ENCODE measurements at regions not wholly inside any gene's neighbourhood (a gene's known extent, or its start where the extent isn't known, plus 50 kb on each side); places are given as distances from the start of the nearest gene placed in this dataset.

GRCh38 chr11:27771516-27771915 lies 71.3 kb upstream of the BDNF start:
- Histone ChIP-seq H3K4me1 (ENCODE audit: low read length) (no peaks in the 10 kb centered on the region), H3F3A (ENCODE audit: insufficient read depth, low read length) (no peaks in the 10 kb centered on the region), H3K9me3 (replicated peaks; ENCODE audit: insufficient read depth, low read length) (no peaks in the 10 kb centered on the region), H3K36me3 (replicated peaks; ENCODE audit: insufficient read depth, low read length) (no peaks in the 10 kb centered on the region), H3K27me3 (replicated peaks; ENCODE audit: insufficient read depth, low read length) (no peaks in the 10 kb centered on the region), H3K79me2 (ENCODE audit: low read length) (no peaks in the 10 kb centered on the region), H3K9me2 (replicated peaks; ENCODE audit: insufficient read depth, low read length) (no peaks in the 10 kb centered on the region), H3K27ac (ENCODE audit: low read length) (no peak overlapping the region), H3K4me2 (ENCODE audit: low read depth, low read length) (no peak overlapping the region), H3K4me3 (ENCODE audit: low read length) (no peak overlapping the region), H2AFZ (ENCODE audit: low read length) (no peak overlapping the region), H4K20me1 (ENCODE audit: insufficient read depth, low read length) (no peaks in the 10 kb centered on the region), H3K9ac (ENCODE audit: low read length) (no peak overlapping the region)
- no peak for DNase-seq
- TF ChIP-seq CTCF (IDR thresholded peaks at IDR 0.05; ENCODE audit: low read length) (no peak), EZH2 (optimal IDR thresholded peaks at IDR 0.05; ENCODE audit: low read depth, low read length) (no peak), EZH2phosphoT487 (IDR thresholded peaks at IDR 0.05; ENCODE audit: low read length) (no peak)

GRCh38 chr11:27770576-27770975 lies 70.3 kb upstream of the BDNF start:
- no peak overlapping the region for H3K4me2 ChIP-seq (ENCODE audit: low read depth, low read length)
- no peak for DNase-seq
- no peaks in the 10 kb centered on the region for H3K9me3 ChIP-seq (replicated peaks; ENCODE audit: insufficient read depth, low read length)
- H3K4me3 ChIP-seq (ENCODE audit: low read length): no peak overlapping the region
- H3K4me1 ChIP-seq (ENCODE audit: low read length): no peaks in the 10 kb centered on the region
- H3K27me3 ChIP-seq (replicated peaks; ENCODE audit: insufficient read depth, low read length): no peaks in the 10 kb centered on the region
- no peak overlapping the region for H3K27ac ChIP-seq (ENCODE audit: low read length)
- no peak overlapping the region for H3K9ac ChIP-seq (ENCODE audit: low read length)
- no peaks in the 10 kb centered on the region for H3K36me3 ChIP-seq (replicated peaks; ENCODE audit: insufficient read depth, low read length)
- no peaks in the 10 kb centered on the region for H3K9me2 ChIP-seq (replicated peaks; ENCODE audit: insufficient read depth, low read length)
- no peaks in the 10 kb centered on the region for H3K79me2 ChIP-seq (ENCODE audit: low read length)
- H4K20me1 ChIP-seq (ENCODE audit: insufficient read depth, low read length): no peaks in the 10 kb centered on the region
- TF ChIP-seq EZH2 (optimal IDR thresholded peaks at IDR 0.05; ENCODE audit: low read depth, low read length): no peak
- no peak for TF ChIP-seq EZH2phosphoT487 (IDR thresholded peaks at IDR 0.05; ENCODE audit: low read length)
- no peak for TF ChIP-seq CTCF (IDR thresholded peaks at IDR 0.05; ENCODE audit: low read length)
- H2AFZ ChIP-seq (ENCODE audit: low read length): no peak overlapping the region
- H3F3A ChIP-seq (ENCODE audit: insufficient read depth, low read length): no peaks in the 10 kb centered on the region

GRCh38 chr11:27763736-27764135 lies 63.5 kb upstream of the BDNF start:
- Histone ChIP-seq H3F3A (ENCODE audit: insufficient read depth, low read length) (no peaks in the 10 kb centered on the region), H3K4me2 (ENCODE audit: low read depth, low read length) (no peak overlapping the region), H3K27me3 (replicated peaks; ENCODE audit: insufficient read depth, low read length) (no peaks in the 10 kb centered on the region)

More at GRCh38 chr11:27763736-27764135, 63.5 kb upstream of the BDNF start:
- no peak overlapping the region for H3K4me3 ChIP-seq (ENCODE audit: low read length)
- no peak overlapping the region for H2AFZ ChIP-seq (ENCODE audit: low read length)
- DNase-seq: no peak
- no peaks in the 10 kb centered on the region for H3K36me3 ChIP-seq (replicated peaks; ENCODE audit: insufficient read depth, low read length)
- TF ChIP-seq CTCF (IDR thresholded peaks at IDR 0.05; ENCODE audit: low read length) (no peak), EZH2phosphoT487 (IDR thresholded peaks at IDR 0.05; ENCODE audit: low read length) (no peak), EZH2 (optimal IDR thresholded peaks at IDR 0.05; ENCODE audit: low read depth, low read length) (no peak)
- H3K9ac ChIP-seq (ENCODE audit: low read length): no peak overlapping the region
- no peaks in the 10 kb centered on the region for H3K79me2 ChIP-seq (ENCODE audit: low read length)
- no peaks in the 10 kb centered on the region for H3K9me3 ChIP-seq (replicated peaks; ENCODE audit: insufficient read depth, low read length)
- H3K27ac ChIP-seq (ENCODE audit: low read length): no peak overlapping the region
- no peaks in the 10 kb centered on the region for H4K20me1 ChIP-seq (ENCODE audit: insufficient read depth, low read length)
- no peaks in the 10 kb centered on the region for H3K4me1 ChIP-seq (ENCODE audit: low read length)
- H3K9me2 ChIP-seq (replicated peaks; ENCODE audit: insufficient read depth, low read length): no peaks in the 10 kb centered on the region

Data from MM.1S (cell line).